CD1c-positive myeloid dendritic cell (primary cell): ENCODE measurements at regions not wholly inside any gene's neighbourhood (a gene's known extent, or its start where the extent isn't known, plus 50 kb on each side); places are given as distances from the start of the nearest gene placed in this dataset.
"Not testable (repeated sequence)": the region's sequence is repeated elsewhere in the genome, so short reads cannot be mapped to it uniquely, and the experiment has no call there.

Experiments
- DNase-seq: peaks from one replicate; pipeline ENCODE4 v3.0.0-alpha.2; 2016; ENCODE audit errors: extremely low spot score

- DNase-seq = no peak
These were observed 97.0 kb downstream of the DRD1 start for GRCh38 chr5:175347027-175347426.

GRCh38 chr5:175344331-175345195 is 99.4 kb downstream of the DRD1 start:
- DNase-seq = no peak

GRCh38 chr5:175343308-175343707 is 100.7 kb downstream of the DRD1 start:
- no peak for DNase-seq

DNA sequence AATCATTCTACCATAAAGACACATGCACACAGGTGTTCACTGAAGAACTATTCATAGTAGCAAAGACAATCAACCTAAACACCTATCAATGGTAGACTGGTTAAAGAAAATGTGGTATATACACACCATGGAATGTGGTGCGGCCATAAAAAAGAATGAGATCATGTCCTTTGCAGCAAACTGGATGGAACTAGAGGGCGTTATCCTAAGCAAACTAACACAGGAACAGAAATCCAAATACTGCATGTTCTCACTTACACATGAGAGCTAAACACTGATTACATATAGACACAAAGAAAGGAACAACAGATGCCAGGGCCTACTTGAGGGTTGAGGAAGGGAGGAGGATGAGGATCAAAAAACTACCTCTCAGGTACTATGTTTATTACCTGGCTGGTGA is 103.8 kb downstream of the DRD1 start:
- no peak for DNase-seq

DNA sequence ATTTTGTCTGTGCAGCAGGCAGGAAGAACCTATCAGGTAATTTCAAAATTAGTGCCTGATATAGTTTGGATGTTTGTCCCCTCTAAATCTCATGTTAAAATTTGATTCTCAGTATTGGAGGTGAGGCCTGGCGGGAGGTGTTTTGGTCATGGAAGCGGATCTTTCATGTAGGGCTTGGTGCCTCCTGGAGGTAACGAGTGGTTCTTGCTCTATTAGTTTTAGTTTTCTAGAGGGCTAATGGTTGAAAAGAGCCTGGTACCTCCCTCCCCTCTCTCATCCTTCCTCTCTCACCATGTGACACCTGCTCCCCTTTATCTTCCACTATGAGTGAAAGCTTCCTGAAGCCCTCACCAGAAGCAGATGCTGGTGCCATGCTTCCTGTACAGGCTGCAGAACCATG is 106.3 kb downstream of the DRD1 start:
- no peak for DNase-seq

GRCh38 chr5:175336781-175337180 is 107.2 kb downstream of the DRD1 start:
- DNase-seq = no peak

- no peak for DNase-seq
These were observed 108.3 kb downstream of the DRD1 start for GRCh38 chr5:175335691-175336090.

DNA sequence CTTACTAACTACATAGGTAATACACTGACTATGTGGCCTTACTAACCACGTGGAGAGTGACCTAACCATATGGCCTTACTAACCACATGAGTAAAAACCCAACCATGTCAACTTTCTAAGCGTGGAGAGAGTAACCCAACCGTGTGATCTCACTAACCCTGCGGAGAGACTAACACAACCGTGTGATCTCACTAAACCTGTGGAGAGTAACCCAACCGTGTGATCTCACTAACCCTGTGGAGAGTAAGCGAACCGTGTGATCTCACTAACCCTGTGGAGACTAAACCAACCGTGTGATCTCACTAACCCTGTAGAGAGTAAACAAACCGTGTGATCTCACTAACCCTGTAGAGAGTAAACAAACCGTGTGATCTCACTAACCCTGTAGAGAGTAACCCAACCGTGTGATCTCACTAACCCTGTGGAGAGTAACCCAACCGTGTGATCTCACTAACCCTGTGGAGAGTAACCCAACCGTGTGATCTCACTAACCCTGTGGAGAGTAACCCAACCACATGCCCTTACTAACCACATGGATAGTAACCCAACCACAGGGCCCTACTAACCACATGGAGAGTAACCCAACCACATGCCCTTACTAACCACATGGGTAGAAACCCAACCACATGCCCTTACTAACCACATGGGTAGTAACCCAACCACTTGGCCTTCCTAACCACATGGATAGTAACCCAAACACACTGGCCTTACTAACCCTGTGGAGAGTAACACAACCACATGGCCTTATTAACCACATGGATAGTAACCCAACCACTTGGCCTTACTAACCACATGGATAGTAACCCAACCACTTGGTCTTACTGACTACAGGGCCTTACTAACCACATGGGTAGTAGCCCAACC is 112.6 kb downstream of the DRD1 start:
- not testable (repeated sequence) for DNase-seq

DNA sequence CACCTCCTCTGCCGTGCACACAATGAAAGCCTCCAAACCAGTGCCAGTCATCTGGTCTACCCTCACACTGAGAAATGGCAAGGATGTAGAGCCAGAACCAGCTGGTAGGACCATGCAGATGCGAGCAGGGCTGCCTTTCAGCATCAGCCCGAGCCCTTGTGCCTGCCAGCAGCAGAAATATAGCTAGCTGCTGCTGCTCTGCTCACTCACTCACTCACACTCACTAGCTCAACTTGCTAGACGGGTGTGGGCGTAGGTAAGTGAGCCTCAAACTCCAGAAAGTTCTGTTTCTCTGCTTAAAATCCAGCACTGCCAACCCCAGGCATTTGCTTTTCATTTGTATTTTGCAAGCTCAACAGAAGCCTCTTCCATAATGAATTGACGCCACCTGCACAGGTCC is 114.0 kb downstream of the DRD1 start:
- no peak for DNase-seq

GRCh38 chr5:175328687-175329086 is 115.3 kb downstream of the DRD1 start:
- no peak for DNase-seq

DNA sequence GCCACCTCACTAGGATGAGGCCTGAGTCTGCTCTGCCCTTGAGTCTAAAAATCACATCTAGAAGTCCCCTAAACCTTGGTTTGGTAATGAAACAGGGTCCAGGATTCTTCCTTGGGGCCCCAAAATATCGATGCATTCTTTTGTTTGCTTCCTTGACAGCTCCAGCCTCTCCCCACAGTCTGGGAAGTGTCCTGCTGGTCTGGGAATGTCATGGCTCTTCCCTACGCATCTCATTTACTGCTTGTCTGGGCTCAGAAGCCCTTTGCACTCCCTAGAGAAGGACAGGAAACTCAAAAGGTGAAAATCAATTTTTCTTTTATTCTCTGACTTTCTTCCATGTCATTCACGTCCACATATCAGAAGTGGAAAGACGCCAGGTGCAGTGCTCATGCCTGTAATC is 115.8 kb downstream of the DRD1 start:
- DNase-seq = no peak

- no peak for DNase-seq
These were observed 118.3 kb downstream of the DRD1 start for GRCh38 chr5:175325681-175326080.

GRCh38 chr5:175321927-175322532 is 122.0 kb downstream of the DRD1 start:
- peak; percentile 1 for DNase-seq

DNA sequence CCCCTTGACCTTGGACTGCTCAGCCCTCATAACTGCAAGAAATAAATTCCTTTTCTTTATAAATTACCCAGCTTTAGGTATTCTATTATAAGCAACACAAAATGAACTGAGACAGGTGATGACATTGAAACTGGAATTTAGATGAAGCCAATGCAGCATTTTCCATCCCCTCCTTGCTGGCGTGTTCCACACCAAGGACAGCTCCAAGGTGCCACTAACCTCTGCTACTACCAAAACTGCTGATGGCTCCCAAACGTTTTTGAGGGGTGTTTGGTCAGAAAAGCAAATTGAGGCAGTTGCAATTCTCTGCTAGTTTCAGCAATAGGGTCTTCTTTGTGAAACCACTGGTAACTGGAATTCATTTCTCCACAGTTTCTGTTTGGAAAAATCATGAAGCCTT is 124.8 kb downstream of the DRD1 start:
- no peak for DNase-seq

- no peak for DNase-seq
These were observed 126.1 kb downstream of the DRD1 start for GRCh38 chr5:175317872-175318271.

GRCh38 chr5:175309218-175309810 is 134.7 kb downstream of the DRD1 start:
- no peak for DNase-seq

DNA sequence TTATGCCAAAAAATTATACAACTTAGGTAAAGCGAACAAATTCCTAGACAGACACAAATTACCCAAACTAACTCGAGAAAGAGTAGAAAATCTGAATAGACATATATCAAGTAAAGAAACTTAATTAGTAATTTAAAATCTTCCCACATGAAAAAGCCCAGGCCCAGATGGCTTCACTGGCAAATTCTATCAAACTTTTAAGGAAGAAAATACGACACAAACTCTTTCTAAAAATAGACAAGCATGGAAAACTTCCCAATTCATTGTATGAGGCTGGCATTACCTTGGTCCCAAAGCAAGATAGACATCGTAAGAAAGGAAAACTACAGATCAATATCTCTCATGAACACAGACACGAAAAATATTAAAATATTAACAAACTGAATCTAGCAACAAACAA is 135.3 kb downstream of the DRD1 start:
- no peak for DNase-seq

GRCh38 chr5:175306381-175306780 is 137.6 kb downstream of the DRD1 start:
- DNase-seq = no peak

DNA sequence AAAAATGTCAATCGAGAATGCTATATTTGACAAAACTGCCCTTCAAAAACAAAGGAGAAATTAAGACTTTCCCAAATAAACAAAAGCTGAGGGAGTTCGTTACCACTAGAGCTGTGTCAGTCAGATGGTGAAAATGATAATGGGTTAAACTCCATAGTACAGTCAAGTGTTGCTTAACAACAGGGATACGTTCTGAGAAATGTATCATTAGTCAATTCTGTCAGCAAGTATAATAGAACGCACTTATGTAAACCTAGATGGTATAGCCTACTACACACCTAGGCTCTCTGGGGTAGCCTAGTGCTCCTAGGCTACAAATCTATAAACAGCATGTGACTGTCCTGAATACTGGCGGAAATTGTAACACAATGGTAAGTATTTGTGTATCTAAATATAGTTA is 138.7 kb downstream of the DRD1 start:
- no peak for DNase-seq

- DNase-seq = no peak
These were observed 153.6 kb downstream of the DRD1 start for GRCh38 chr5:175290379-175290778.

DNA sequence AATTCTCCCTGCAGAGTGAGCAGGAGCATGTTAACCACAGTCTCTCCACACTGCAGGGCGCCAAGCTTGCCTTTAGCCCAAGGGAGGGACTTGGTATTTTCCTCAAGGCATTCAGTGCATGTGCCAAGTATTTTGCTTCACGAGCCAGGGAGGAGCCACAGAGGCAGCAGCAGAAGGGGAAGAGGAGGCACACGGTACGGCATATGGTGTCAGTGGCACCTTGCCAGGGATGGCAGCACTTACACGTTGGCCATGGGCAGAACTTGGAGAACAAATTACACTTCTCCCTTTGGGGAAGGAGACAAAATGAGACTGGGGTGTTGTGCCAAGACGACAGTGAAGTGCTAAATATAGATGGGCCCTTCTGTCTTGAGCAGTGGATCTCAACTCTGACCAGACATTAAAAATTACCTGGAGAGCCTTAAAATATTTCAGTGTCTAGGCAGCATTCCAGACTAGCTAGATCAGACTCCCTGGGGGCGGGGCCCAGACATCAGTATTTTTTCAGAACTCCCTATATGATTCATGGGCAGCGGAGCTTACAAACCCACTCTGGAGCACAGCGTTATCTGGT is 155.8 kb downstream of the DRD1 start:
- no peak for DNase-seq

GRCh38 chr5:175286981-175287380 is 157.0 kb downstream of the DRD1 start:
- no peak for DNase-seq
